Body of pancreas (tissue), 4 donors: ENCODE measurements at regions not wholly inside any gene's neighbourhood (a gene's known extent, or its start where the extent isn't known, plus 50 kb on each side); places are given as distances from the start of the nearest gene placed in this dataset.

ENCODE experiments used
- POLR2A ChIP-seq, 3 donors: fragments of 450-650 bp; IDR thresholded peaks; one replicate each; pipeline ENCODE4 v1.6.1; 2016; ENCODE audit warnings: antibody characterized with exemption in 3 of 3, mild to moderate bottlenecking in 2 of 3
- TF ChIP-seq, protein P1 (sequence below), 7 experiments: fragments of 450-650 bp in 4 of 7; fragments of 200-600 bp in 3 of 7; sonication (generic) in 3 of 7; IDR thresholded peaks; one replicate each; pipeline ENCODE4 v1.5.1; 2016 to 2019; ENCODE audit warnings: antibody characterized with exemption in 7 of 7

DNA sequence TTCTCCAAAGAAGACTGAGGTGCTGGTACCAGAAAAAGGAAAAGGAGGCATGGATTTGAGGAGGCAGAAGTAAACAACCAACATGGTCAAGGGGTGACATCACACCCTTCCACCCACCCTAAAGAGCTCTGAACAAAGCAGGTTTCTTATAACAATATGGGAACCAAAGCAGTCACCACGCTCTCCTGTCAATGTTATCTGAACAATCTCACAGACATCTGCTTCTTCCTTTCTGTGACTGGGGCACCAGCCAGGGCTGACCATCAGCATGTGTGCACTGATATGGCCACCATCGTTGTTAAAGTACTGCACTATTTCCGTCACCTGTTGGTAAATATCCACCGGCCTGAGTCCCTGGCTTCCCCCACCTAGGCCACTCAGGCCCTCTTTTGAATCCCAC, 252.9 kb downstream of the SHQ1 start:
- TF ChIP-seq, protein P1, sequence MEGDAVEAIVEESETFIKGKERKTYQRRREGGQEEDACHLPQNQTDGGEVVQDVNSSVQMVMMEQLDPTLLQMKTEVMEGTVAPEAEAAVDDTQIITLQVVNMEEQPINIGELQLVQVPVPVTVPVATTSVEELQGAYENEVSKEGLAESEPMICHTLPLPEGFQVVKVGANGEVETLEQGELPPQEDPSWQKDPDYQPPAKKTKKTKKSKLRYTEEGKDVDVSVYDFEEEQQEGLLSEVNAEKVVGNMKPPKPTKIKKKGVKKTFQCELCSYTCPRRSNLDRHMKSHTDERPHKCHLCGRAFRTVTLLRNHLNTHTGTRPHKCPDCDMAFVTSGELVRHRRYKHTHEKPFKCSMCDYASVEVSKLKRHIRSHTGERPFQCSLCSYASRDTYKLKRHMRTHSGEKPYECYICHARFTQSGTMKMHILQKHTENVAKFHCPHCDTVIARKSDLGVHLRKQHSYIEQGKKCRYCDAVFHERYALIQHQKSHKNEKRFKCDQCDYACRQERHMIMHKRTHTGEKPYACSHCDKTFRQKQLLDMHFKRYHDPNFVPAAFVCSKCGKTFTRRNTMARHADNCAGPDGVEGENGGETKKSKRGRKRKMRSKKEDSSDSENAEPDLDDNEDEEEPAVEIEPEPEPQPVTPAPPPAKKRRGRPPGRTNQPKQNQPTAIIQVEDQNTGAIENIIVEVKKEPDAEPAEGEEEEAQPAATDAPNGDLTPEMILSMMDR (IDR thresholded peaks at IDR 0.05): no peak
- no peak for TF ChIP-seq POLR2A (IDR thresholded peaks at IDR 0.05)
